ENCODE measurements at regions not wholly inside any gene's neighbourhood (a gene's known extent, or its start where the extent isn't known, plus 50 kb on each side); places are given as distances from the start of the nearest gene placed in this dataset.

- no peak for DNase-seq (ENCODE audit: low read depth)
Observed at GRCh38 chr5:133685402-133686018, 73.2 kb upstream of the FSTL4 start.

DNA sequence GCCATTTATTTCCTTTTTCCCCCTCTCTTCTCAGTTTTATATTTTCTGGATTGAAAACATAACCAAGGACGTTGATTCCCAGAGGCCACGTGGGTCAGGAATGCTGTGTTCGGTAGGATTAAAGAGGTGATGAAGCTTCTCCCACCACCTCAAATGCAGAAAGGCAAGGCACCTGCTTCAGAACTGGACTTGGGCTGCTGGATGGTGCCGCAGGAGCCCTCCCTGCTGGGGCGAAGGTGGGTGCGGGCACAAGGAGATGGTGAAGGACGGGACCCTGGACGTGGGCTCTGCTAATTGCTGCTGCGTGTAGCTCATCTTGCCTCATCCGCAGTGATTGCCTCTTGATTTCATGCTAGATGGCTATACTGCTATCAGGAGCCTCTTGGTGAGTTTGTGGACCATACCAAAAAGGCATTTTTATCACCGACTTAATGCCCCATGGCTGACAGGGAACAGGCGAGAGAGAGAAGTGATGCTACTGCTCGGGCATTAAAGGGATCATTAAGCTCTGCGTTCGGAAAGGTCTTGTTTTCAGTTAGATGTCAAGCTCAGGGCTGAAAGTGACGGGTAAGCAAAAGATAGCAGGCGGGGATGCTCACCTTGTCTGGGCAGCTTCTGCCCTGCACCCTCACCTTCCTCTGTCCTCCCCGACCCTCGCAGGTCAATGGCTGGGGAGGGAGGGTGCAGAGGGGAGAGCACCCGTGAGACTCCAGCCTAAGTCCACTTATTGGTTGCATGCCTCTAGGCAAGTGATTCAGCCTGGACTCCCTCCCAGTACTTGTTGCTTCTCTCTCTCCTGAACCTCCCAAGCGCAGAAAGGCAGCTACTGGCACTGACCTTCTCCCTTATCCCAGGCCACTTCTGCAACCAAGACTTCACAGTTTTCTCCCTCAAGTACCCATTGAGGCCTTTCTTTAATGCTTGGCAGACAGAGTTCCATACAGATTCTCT lies 71.6 kb upstream of the FSTL4 start:
- DNase-seq (ENCODE audit: low read depth) = no peak

- DNase-seq (ENCODE audit: low read depth) = no peak
Observed at GRCh38 chr5:133682451-133682850, 70.1 kb upstream of the FSTL4 start.

GRCh38 chr5:133681896-133682295 lies 69.6 kb upstream of the FSTL4 start:
- DNase-seq (ENCODE audit: low read depth) = no peak

- no peak for DNase-seq (ENCODE audit: low read depth)
Observed at GRCh38 chr5:133680830-133681565, 68.7 kb upstream of the FSTL4 start.

GRCh38 chr5:133679534-133679933 lies 67.2 kb upstream of the FSTL4 start:
- no peak for DNase-seq (ENCODE audit: low read depth)

DNA sequence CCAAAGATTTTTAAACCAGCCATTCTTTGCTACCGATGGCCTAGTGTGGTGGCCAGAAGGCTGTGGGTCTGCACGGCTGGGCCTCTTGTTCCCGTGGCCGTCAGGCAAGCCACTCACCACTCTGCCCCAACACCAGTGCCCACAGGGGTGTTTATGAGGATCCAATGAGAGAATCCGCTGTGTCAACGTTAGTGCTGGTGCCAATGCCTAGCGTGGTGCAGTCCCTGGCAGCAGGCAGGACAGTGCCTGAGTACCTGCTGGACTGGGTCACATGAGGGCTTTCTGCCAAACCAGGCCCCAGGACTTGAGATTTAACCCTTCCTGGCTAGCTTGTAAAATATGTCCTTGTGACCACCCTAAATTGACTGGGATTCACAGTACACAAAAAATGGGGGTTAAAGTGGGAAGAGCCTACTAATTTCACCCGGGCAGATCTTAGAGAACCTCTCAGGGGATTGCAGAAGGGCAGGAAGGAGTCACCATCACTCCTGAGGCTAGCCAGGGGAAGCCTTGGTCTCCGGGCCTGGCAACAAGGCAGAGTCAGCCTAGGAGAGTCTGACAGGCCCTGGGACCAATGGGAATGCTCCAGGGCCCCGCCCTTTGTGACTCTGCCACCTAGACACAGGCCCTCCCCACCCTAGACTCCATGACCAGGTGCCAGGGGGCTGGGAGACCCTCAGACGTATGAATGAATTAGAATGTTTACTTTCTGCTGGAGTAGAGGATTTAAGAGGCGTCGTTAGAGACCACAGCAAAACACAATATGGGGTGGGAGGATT lies 63.2 kb upstream of the FSTL4 start:
- no peak for DNase-seq (ENCODE audit: low read depth)

DNA sequence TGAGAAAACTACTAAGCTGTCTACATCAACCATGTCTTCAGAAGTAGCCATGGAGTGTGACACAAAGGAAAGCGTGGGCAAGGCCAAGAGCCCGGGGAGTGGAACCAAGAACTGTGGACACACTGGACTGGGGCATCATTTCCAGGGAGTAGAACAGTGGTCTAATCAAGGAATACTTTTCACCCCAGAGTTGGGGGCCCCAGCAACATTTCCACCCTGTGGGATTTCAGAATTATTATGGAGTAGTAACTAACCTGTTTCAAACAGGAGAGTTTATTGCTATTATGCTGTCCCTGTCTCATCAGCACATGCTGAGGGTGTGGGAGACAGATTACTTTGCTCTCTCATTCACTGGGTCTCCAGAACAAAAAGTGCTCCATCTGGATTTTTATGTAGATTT lies 58.0 kb upstream of the FSTL4 start:
- DNase-seq (ENCODE audit: low read depth) = no peak

GRCh38 chr5:133669472-133669871 lies 57.1 kb upstream of the FSTL4 start:
- DNase-seq (ENCODE audit: low read depth) = no peak

- no peak for DNase-seq (ENCODE audit: low read depth)
Observed at GRCh38 chr5:133668458-133668857, 56.1 kb upstream of the FSTL4 start.

DNA sequence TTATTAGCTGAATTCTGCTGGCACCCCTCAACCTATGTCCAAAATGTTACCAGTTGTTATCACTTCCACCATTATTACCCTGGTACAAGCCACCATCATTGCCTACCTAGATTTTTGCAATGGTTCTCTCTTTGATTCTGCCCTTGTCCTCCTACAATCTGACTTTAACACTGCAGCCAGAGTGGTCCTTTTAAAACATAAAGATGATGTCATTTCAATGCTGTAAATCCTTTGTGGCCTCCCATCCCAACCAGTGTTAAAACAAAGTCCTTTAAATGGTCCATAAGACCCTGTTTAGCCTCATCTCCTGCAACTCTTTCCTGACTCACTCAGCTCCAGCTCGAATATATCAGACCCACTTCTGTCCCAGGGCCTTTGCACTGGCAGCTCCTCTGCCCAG lies 54.9 kb upstream of the FSTL4 start:
- DNase-seq (ENCODE audit: low read depth) = no peak

GRCh38 chr5:133665571-133665970 lies 53.2 kb upstream of the FSTL4 start:
- no peak for DNase-seq (ENCODE audit: low read depth)

DNA sequence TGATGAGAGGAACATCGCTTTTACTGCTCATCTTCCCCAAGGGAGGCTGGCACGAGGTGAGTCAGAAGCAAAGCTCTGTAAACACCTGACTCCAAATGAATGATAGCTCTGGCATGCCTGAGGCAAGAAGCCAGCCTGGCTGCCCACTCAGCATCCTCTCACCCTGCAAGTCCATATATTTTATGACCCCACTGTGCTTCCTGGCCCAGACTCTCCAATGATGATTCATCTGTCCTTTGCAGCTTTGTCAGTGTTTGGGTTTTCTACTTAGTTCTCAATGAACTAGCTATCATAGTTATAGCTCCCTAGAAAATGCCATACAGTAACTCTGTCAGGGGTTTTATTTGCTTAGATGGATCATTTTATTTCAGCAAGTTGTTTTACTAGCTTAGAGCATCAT lies 52.1 kb upstream of the FSTL4 start:
- no peak for DNase-seq (ENCODE audit: low read depth)

GRCh38 chr5:133663397-133664054 lies 51.2 kb upstream of the FSTL4 start:
- DNase-seq (ENCODE audit: low read depth) = no peak

DNA sequence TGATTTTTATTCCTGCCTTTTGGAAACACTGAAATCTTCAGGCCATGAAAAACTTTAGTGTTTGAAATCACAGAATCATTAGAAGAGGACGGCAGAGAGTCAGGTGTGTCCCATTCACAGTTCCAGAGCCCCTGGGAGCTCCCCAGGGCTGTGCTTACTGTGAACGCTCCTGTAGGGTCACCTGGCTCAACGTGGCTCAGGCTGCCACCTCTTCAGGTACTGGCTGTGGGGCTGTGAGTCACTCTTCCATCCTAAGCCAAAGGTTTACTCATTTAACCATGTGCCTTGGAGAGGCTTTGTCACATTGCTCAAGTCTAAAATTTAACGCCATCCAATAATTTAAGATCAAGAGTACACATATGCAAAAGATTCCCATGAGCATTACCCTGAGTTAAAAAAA lies 50.2 kb upstream of the FSTL4 start:
- no peak for DNase-seq (ENCODE audit: low read depth)
